Epithelial cell of prostate (primary cell): ENCODE measurements at regions not wholly inside any gene's neighbourhood (a gene's known extent, or its start where the extent isn't known, plus 50 kb on each side); places are given as distances from the start of the nearest gene placed in this dataset.

Source experiments
- DNase-seq: peaks from one replicate; pipeline ENCODE4 v3.0.0-alpha.2; 2011; ENCODE audit warnings: low read depth, low spot score
- H3K27ac ChIP-seq: fragments of 450-650 bp; 2 replicates; pipeline ENCODE4 v1.5.1; 2017; ENCODE audit warnings: mild to moderate bottlenecking

DNA sequence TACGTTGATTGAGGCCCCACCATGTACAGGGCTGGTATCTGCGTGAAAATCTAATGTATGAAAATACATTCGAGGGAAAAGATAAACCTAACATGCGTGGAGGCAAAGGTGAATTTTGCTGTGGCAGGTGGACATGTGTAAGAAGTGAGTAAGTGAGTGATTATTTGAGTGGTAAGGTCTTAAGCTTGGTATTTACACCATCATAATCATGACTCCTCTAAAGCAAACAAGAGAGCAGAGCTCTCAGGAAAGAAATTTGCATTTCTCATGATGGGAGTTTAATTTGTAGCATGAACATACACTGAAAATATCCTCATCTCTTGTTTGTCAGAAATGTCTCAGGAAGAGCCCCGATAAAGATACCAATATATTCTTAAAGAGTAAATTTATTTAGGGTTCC, 260.6 kb downstream of the PSAT1 start:
- no peak overlapping the region for H3K27ac ChIP-seq
- DNase-seq, result no peak

DNA sequence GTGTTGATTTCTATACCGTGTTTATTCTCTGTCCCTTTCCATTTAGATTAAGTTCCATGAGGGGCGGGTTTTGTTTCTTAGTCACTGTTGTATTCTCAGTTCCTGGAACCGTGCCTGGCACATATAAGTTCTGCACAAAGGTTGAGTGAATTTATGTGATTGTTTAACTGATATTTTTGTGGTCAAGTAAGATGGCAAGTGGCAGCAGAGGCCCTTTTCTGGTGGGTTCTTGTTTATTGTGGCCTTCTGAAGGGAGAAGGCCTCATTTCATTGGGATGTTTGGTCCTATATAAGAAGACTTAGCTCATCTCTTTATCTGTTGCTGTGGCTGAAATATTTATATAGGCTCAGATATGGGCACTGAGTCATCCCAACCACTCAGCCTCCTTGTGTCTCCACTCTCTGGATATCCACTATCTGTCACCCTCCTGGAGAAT, 262.5 kb downstream of the PSAT1 start:
- no peak overlapping the region for H3K27ac ChIP-seq
- no peak for DNase-seq

DNA sequence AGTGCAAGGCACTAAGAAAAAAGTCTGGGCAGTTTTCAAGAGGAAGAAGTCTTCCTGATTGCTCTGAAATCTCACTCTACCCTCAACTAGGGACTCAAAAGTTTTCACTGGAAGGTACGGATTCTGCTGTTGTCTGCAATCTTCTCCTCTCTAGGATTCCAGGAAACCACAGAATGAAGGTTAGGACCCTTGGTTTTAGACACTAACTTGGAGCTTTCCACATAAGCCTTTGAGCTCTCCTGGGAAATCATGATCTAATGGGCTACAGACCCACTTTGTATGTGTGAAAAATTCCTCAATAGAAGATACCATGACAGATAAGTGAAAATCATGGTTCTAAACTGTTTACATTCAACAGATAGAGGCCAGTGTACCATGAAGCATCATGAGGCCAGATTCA, 265.1 kb downstream of the PSAT1 start:
- DNase-seq, result no peak

DNA sequence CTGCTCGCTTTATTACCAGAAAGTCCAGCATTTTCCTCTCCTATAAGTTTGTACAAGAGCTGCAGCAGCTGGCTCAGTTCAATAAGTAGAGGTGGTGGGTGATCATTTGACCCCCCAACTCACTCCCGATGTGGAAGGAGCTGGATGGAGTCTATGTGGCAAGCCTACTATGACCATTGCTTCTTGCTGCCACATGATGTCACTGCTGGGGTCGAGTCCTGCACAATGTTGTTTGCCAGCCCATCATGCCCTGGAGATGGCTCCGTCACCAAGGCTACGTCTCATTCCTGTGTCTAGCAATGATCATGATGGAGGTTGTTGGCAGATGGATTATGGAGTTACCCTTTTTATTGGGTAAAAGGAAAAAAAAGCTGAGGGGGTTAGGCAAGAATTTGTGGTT, 266.3 kb downstream of the PSAT1 start:
- no peak for DNase-seq
- H3K27ac ChIP-seq, result no peak overlapping the region

More for the DNA sequence above, 265.1 kb downstream of the PSAT1 start:
- H3K27ac ChIP-seq, result no peak overlapping the region

DNA sequence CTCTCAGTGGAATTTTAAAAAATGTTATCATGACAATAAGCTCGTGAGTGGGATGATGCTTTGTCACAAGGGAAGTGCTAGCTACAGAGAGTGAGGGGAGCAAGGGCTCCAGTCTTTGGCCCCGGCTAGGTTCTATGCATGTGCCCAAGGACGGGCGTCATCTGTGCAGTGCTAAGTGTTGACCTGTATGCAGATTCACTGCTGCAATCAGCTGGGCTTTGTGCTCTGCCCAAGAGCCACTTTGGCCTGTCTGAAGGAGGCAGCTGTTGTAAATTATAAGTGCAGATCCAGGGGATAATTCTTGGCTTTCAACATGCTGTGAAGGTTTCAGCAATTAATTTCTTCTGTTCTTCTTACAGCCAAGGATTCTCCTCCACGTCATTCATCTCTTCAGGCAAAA, 268.6 kb downstream of the PSAT1 start:
- DNase-seq, result no peak
- no peak overlapping the region for H3K27ac ChIP-seq

DNA sequence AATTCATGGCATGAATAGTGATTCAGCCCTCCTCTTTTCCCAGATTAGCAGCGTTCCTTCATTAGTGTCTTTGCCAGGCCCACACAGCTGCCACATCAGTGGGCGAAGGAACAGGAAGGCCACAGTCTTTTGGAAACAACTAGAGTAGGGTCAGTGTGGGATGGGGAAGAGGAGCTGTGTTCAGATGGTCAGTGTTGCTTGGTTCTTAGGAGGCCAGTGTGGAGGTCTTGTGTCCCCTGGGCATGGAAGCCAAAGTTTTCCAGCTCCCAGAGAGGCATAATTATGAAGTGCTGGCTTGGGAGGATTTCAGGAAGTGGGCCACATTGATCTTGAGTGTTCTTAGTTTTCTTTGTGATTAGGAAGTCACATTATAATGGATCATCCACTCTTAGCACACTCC, 269.6 kb downstream of the PSAT1 start:
- DNase-seq, result no peak
- H3K27ac ChIP-seq, result peak overlapping the region; percentile 63

DNA sequence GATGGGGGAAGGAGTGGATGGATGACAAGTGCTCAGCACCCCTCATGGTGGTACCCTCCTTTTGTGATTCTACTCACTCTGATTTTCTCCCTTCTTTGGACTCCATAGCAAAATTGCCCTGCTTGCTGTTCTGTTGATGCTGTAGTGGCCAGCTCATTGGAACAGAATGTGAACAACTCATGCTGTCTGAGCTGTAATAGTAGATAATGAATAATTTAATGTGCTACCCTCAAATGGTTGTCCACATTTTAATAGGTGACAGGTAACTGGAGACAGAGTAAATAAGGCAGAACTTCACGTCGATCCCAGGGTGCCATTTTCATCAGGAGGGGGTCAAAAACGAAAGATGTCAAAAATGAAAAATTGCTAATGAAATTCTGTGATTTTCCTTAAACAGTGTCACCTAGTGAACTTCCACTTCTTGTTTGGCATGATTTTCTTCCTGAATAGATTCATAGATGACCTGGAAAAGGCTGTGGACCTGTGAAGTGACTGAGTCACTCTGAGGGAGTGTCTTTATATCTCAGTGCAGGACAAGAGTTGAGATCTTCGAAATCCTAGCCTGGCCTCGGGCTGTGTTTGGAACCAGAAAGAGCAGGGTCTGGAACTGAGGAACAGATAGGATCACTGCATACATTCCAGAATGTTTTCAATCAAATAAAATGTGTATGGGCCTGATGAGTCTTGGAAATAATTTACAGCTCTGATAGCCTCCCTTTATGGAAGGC, 270.2 kb downstream of the PSAT1 start:
- H3K27ac ChIP-seq, result peak overlapping the region; percentile 63
- DNase-seq, result no peak

DNA sequence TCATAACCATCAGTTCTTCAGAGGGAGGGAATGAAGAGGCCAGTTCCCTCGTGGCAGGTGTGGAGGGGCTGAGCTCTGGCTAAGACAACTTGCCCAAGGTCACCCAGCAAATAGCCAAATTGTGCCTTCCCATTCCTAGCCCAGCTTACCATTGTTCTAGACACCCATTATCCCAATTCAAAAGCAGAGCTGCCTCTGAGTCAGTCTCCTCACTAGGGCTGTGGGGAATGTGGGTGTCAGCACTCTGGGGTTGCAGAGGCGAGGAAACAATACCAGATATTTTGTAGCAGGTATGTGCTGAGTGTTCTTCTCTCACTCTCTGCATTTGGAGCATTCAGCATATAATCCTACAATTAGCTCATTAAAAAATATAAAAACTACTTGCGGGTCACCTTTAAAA, 270.8 kb downstream of the PSAT1 start:
- DNase-seq, result no peak
- H3K27ac ChIP-seq, result peak overlapping the region; percentile 63

DNA sequence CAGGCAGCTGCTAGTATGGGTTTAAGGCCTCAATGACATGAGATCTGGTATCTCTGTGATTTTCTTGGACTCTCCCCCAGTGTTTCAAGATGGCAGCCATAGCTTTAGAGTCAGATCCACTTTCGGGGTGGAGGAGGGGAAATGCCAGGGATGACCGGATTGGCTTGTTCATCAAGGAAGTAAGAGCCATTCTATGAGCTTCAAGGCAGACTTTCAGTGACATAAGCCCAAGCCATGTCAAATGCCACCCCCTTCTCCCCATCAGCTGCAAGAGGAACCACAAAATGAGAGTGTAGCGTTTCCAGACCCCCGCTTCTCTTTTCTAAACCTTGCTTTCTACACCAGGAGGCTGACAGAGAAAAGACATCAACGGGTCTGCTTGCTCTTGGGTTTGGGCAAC, 271.8 kb downstream of the PSAT1 start:
- DNase-seq, result no peak
- H3K27ac ChIP-seq, result no peak overlapping the region

DNA sequence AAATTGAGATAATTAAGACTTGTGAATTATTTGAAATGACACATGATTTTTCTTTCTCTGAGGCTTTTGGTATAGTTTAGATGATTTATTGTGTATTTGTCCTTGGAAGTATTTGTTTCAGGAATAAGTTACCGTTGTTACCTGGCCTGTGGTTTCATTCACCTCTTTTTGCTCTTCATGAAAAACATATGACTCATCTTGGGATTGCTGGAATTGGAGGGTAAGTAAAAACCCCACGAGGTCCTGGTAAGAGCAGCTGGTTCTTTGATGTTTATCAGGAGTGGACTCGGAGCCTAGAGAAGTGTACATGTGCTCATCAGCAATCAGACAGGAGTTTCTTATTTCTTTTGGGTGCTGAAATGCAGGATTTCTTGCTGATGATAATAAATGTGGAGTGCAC, 275.3 kb downstream of the PSAT1 start:
- DNase-seq, result no peak

DNA sequence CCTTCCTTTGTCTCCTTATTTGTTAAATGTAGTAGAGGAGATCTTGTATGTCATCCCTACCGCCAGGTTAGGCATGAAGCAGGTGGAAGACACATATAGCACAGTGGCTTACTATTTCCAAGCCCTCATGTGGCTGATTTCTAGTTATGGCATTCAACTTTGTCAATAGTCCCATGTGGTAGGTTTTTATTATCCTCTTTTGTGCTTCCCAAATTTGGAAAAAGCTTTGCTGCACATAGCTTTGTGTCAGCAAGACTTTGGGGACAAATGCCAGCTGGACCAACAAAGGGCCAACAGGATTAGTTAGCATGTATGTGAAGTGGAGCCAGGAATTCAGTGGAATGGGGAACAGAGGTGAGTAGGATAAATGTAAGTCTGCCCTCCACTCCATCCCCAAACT, 276.3 kb downstream of the PSAT1 start:
- no peak for DNase-seq
- H3K27ac ChIP-seq, result no peak overlapping the region

More for the DNA sequence above, 275.3 kb downstream of the PSAT1 start:
- no peak overlapping the region for H3K27ac ChIP-seq

DNA sequence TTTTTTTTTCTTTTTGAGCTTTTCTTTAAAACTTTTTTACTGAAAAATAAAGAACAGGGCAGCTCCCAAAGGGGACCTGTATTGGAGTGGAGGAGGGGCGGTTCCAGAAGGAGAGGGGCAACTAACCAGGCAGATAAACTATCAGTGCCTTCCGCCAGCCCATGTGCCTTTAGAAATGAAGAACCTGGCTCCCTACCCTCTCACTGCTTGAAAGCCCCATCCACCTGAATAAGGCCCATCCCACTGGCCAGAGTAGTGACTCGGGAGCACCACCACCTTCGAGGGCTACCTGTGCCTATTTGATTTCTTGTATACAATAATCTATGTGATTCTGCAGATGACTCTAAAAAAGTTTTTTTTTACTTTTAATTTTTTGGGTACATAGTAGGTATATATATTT, 276.7 kb downstream of the PSAT1 start:
- DNase-seq, result no peak
- no peak overlapping the region for H3K27ac ChIP-seq

DNA sequence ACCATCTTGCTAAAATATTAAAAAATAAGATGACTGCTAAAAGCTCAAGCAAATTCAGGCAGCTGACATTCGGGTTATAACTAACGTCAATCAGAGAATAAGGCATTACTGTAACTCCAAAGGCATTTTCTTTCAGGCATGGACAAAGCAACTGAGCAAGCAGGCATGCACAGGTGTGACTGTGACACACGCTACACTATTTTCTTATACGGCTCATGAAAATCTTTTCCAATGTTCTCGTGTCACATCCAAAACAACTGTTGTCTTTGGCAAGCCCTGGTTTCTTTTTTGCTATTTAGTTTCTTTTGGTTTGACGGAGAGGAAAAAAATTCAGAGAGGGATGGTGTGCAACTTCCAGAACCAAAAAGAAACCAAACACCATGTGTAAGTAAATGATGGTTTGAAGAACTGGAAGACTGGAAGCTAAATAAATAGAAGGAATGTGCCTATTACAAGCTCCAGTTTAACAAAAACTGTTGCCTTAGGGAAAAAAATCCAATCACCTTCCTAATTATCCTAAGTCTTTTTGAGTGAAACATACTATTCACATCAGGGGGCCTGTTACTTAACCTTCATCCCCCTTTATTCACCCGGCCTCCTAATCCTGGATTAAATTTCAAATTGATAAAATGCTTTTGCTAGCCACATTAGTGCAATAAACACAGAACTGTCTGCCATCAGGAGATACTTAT, 277.6 kb downstream of the PSAT1 start:
- peak overlapping the region; percentile 8 for H3K27ac ChIP-seq
- DNase-seq, result no peak

DNA sequence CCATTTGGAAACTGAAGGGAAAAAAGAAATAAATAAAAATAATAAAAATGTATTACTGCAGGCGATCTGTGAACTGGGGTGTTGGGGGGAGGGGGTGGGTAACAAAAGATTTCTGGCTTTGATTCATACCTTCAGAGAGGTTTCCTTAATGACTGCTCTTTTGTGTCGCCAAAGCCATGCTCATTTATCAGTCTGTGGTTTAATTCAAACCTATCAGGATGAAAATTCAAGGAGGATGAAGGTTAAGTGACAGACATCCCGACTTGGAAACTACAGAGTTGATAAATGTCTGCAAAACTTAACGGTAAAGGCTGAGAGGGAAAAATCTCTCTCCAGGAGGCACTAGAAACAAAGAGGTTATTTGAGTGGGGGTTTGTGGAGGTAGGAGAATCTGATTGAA, 278.2 kb downstream of the PSAT1 start:
- no peak overlapping the region for H3K27ac ChIP-seq
- no peak for DNase-seq

DNA sequence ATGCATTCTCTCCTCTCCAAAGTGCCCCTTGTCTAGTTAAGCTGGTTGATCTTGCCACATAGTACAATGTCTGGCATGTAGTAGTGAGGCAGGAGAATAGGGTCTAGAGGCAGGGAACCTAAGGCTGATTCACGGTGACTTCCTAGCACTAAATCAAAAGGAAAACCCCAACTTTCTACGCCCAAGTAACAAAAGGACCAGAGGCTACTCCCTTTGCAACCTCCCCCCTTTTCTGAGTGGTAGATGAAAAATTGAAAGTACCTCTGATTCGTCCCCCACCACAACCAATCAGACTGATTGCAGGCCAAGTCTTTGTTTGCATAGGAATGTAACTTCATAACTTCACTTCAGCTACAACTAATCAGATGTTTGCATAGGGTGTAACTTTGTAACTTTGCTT, 278.8 kb downstream of the PSAT1 start:
- H3K27ac ChIP-seq, result no peak overlapping the region
- no peak for DNase-seq

DNA sequence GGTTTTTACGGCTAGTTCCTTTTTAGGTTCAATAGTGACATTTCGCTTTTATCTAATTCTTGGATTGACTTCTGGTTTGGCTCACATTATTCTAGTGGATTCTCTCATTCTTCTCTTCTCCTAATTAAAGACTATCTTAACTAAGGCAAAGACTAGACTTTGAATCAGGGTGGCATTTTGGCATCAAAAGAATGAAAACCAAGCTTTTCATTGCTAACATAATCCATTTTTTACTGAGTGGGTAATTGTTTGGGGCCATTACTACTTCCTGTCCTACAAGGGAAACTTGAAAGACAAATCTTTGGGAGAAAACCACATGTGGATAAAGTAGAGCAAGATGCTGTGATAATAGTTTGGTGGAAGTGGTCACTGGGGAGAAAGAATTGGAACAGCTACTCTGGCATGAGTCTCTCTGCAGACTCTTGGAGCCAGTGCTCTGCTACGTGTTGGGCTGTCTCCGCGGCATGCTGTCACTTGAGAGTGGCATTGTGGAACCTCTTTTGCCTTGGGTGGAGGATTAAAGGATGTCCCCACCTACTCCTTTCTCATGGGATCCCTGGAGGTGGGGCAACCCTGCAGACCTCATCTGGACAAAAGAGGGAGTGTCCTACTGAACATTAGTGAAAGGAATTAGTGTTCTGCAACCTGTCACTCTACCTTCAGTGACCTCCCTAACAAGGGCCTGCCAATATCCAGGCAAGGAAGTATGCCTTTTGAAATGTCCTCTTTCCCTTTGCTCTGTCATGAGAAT, 280.4 kb downstream of the PSAT1 start:
- no peak for DNase-seq

DNA sequence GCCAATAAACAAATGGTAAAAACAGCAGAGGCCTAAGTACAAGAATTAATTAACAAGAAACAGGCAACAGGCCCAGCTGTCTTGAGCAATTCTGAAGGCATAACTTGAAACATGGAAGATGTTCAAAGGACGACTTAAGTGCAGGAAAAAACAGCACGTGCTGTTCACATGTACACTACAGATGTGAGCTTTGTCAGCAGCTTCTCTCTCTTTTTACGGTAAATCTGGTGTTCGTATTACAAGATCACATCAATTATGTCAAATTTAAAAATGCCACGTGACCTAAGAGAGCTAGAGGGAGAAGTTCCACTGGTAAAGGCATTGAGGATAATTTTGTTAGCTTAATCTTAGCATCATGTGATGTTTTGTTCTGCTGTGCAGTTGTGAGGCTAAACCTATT, 281.1 kb downstream of the PSAT1 start:
- DNase-seq, result no peak
- H3K27ac ChIP-seq, result no peak overlapping the region

More for the DNA sequence above, 280.4 kb downstream of the PSAT1 start:
- H3K27ac ChIP-seq, result no peak overlapping the region

DNA sequence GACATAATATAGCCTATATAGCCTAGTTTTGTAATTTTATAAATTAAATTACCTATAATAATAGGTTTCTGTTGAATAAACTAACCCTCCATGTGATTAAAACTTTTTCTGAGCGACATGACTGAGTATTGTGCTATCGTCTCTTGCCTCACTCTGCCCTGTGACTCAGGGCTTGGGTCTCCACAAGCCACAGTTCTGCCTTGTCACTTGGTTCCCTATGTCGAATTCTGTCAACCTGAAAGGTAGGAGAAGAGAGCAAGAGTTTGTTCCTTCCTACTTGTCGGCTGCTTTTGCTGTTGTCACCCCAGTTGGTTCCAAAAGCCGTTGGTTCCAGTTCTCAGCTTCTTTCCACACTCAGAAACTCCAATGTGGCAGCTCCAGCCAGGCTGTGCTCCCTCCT, 285.9 kb downstream of the PSAT1 start:
- no peak overlapping the region for H3K27ac ChIP-seq
- no peak for DNase-seq

DNA sequence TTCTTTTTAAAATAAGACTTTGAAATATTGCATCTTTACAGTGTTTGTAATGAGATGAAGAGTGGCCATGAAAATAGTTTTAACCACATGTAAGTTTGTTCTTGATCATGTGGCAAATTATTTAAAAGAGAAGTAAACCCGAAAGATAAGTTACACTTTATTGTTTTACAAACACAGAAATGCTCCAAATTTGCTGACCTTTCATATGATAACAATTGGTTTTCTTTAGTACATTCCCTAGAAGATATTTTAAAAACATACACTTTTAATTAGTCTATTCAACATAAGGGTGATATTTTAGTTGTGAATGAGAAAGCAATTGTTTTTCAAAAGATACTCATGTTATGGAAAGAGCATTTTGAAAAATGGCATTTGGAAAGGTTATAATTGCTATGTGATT, 287.7 kb downstream of the PSAT1 start:
- no peak overlapping the region for H3K27ac ChIP-seq
- no peak for DNase-seq

DNA sequence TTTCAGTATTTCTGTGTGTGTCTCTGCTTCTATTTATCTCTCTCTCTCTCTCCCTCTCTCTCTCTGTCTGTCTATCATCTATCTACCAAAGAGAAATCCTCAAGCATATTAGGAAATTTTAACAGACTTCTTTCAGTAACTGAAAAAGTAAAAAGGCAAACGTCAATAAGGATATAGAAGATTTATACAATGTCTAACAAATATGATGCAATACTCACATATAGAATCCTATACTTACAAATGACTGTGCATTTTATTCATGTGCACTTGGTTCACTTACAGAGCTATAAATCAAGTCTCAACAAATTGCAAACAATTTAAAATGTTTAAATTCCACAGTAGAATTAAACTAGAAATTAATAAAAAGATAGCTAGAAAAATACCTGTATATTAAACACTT, 289.0 kb downstream of the PSAT1 start:
- no peak overlapping the region for H3K27ac ChIP-seq
- DNase-seq, result no peak

DNA sequence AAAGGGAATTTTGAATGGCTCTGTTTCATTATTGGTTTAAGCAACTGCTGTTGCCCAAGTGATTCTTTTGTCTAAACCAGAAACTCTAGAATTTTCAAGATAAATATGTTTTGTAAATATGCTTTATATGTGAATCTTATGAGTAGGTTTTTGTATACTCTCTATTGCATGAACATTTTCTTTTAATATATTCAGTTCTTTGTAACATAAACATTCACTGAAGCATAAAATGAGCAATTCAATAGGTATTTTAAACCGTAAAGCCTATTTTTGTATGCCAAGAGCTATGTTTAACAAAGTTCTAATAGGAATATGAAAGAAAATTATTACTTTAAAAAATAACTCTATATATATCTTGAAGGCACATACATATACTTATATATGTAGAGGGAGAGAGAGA, 293.1 kb downstream of the PSAT1 start:
- no peak for DNase-seq
- H3K27ac ChIP-seq, result no peak overlapping the region
